ENCODE measurements at regions not wholly inside any gene's neighbourhood (a gene's known extent, or its start where the extent isn't known, plus 50 kb on each side); places are given as distances from the start of the nearest gene placed in this dataset.

DNA sequence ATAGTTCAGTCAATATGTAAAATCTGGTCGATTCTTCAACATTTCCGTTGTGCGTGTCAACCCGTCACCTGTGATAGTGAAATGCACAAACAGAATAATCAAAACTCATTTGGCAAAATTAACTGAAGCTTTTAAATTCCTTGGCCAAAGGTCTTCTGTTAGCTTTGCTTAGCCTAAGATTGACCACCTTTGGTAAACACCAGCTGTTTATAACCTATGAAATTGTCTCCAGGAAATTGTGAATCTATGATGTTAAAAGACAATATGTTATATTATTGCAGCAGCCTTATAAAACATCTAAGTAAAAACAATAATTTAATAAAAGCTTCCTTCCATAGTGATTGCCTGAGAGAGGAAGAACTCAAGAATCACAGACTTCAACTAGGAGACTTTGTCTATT lies 196.8 kb downstream of the IL15 start:
- Histone ChIP-seq H3K27me3 (replicated peaks; ENCODE audit: insufficient read depth, low read depth, low read length, poor library complexity) (no peaks in the 10 kb centered on the region), H3K4me3 (ENCODE audit: low read depth, low read length, poor library complexity, severe bottlenecking) (no peak overlapping the region), H3K27ac (ENCODE audit: low read depth, low read length, poor library complexity, severe bottlenecking) (no peak overlapping the region), H3K36me3 (ENCODE audit: insufficient read depth, low read length, poor library complexity, severe bottlenecking) (no peaks in the 10 kb centered on the region), H3K4me1 (ENCODE audit: insufficient read depth, low read length, poor library complexity, severe bottlenecking) (no peaks in the 10 kb centered on the region), H3K9me3 (ENCODE audit: low read depth, low read length, poor library complexity, severe bottlenecking) (no peaks in the 10 kb centered on the region)
- no peak for DNase-seq (ENCODE audit: low spot score)
- ChIA-PET POLR2A (ENCODE audit: low non-redundant PET) (no interaction called here), CTCF (no interaction called here)
- intact Hi-C loops (cut with micrococcal nuclease; ENCODE audit: unreplicated experiment), result no loop called here
- no TSS peak for BruUV-seq (replicated peaks)
- no peak for TF ChIP-seq CTCF (conservative IDR thresholded peaks at IDR 0.05; ENCODE audit: low read depth, low read length)

DNA sequence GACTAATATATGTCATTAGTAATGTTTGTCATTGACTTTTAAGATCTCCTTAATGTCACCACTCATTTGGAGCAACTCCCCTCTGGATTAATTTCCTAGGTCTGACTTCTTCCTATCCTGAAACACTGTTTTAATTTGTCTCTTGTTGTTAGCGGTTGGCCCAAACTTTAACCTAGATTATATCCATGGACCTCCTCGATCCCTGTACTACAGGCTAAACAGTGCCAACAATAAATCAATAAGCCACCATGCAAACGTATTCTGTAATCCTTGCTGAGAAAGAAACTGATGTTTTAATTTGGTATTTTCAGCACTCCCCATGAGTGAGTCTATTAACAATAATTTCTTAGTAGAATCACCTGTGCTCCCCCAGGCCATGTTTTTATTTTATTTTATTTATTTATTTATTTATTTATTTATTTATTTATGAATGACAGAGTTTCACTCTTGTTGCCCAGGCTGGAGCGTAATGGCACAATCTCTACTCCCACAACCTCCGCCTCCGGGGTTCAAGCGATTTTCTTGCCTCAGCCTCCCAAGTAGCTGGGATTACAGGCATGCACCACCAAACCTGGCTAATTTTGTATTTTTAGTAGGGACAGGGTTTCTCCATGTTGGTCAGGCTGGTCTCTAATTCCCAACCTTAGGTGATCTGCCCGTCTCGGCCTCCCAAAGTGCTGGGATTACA lies 204.1 kb downstream of the IL15 start:
- no peak overlapping the region for H3K4me3 ChIP-seq (ENCODE audit: low read depth, low read length, poor library complexity, severe bottlenecking)
- H3K27ac ChIP-seq (ENCODE audit: low read depth, low read length, poor library complexity, severe bottlenecking), result no peak overlapping the region
- no peaks in the 10 kb centered on the region for H3K36me3 ChIP-seq (ENCODE audit: insufficient read depth, low read length, poor library complexity, severe bottlenecking)
- ChIA-PET CTCF (no interaction called here), POLR2A (ENCODE audit: low non-redundant PET) (no interaction called here)
- no peaks in the 10 kb centered on the region for H3K4me1 ChIP-seq (ENCODE audit: insufficient read depth, low read length, poor library complexity, severe bottlenecking)
- no peaks in the 10 kb centered on the region for H3K9me3 ChIP-seq (ENCODE audit: low read depth, low read length, poor library complexity, severe bottlenecking)
- BruUV-seq (replicated peaks), result no TSS peak
- H3K27me3 ChIP-seq (replicated peaks; ENCODE audit: insufficient read depth, low read depth, low read length, poor library complexity), result no peaks in the 10 kb centered on the region
- TF ChIP-seq CTCF (conservative IDR thresholded peaks at IDR 0.05; ENCODE audit: low read depth, low read length), result no peak
- no peak for TF ChIP-seq EZH2 (IDR thresholded peaks at IDR 0.05; ENCODE audit: borderline replicate concordance, low read depth, low read length, poor library complexity, severe bottlenecking)
- intact Hi-C loops (cut with micrococcal nuclease; ENCODE audit: unreplicated experiment), result no loop called here
- no peak for DNase-seq (ENCODE audit: low spot score)

- BruUV-seq (replicated peaks), result no TSS peak
- Histone ChIP-seq H3K27me3 (replicated peaks; ENCODE audit: insufficient read depth, low read depth, low read length, poor library complexity) (no peaks in the 10 kb centered on the region), H3K4me1 (ENCODE audit: insufficient read depth, low read length, poor library complexity, severe bottlenecking) (no peaks in the 10 kb centered on the region), H3K9me3 (ENCODE audit: low read depth, low read length, poor library complexity, severe bottlenecking) (no peaks in the 10 kb centered on the region), H3K27ac (ENCODE audit: low read depth, low read length, poor library complexity, severe bottlenecking) (no peak overlapping the region), H3K36me3 (ENCODE audit: insufficient read depth, low read length, poor library complexity, severe bottlenecking) (no peaks in the 10 kb centered on the region), H3K4me3 (ENCODE audit: low read depth, low read length, poor library complexity, severe bottlenecking) (no peak overlapping the region)
- ChIA-PET POLR2A (ENCODE audit: low non-redundant PET) (no interaction called here), CTCF (no interaction called here)
- intact Hi-C loops (cut with micrococcal nuclease; ENCODE audit: unreplicated experiment), result no loop called here
- no peak for DNase-seq (ENCODE audit: low spot score)
- TF ChIP-seq EZH2 (IDR thresholded peaks at IDR 0.05; ENCODE audit: borderline replicate concordance, low read depth, low read length, poor library complexity, severe bottlenecking), result no peak
- no peak for TF ChIP-seq CTCF (conservative IDR thresholded peaks at IDR 0.05; ENCODE audit: low read depth, low read length)
These were observed 206.8 kb downstream of the IL15 start for GRCh38 chr4:141843136-141843535.
